ENCODE measurements at regions not wholly inside any gene's neighbourhood (a gene's known extent, or its start where the extent isn't known, plus 50 kb on each side); places are given as distances from the start of the nearest gene placed in this dataset.

- TF ChIP-seq CTCF (IDR thresholded peaks at IDR 0.05 in 4 of 5, conservative IDR thresholded peaks at IDR 0.05 in 1 of 5) (no peak), POLR2A (IDR thresholded peaks at IDR 0.05) (no peak)
Observed at GRCh38 chr4:34845926-34846325, 1398.4 kb downstream of the ARAP2 start.
